Tibial nerve (tissue), 4 donors: ENCODE measurements at regions not wholly inside any gene's neighbourhood (a gene's known extent, or its start where the extent isn't known, plus 50 kb on each side); places are given as distances from the start of the nearest gene placed in this dataset.
A peak's percentile ranks its signal among the peaks of the same experiment; 100 is the strongest.

ENCODE experiments used
- DNase-seq, 2 donors: peaks; one replicate each; pipeline ENCODE4 v3.0.0-alpha.2; 2019; ENCODE audit warnings: low spot score in 2 of 2
- H3K27ac ChIP-seq, 4 donors: fragments of 200-600 bp; sonication (generic) in 3 of 4; one replicate each; pipeline ENCODE4 v1.5.1; 2017 to 2019; ENCODE audit warnings: mild to moderate bottlenecking in 1 of 4
- H3K27me3 ChIP-seq, 2 donors: fragments of 200-600 bp; sonication (generic) in 1 of 2; one replicate each; pipeline versions ENCODE4 v1.5.1 to v1.6.0; 2017 to 2019
- H3K36me3 ChIP-seq, 3 donors: fragments of 200-600 bp; sonication (generic); one replicate each; pipeline ENCODE4 v1.5.1; 2018 to 2019
- H3K4me1 ChIP-seq, 4 donors: fragments of 200-600 bp; sonication (generic) in 3 of 4; one replicate each; pipeline ENCODE4 v1.5.1; 2017 to 2019
- H3K4me3 ChIP-seq, 4 donors: fragments of 200-600 bp; sonication (generic) in 3 of 4; one replicate each; pipeline ENCODE4 v1.5.1; 2017 to 2019; ENCODE audit warnings: mild to moderate bottlenecking in 1 of 4, moderate library complexity in 1 of 4
- H3K9me3 ChIP-seq, 4 donors: fragments of 200-600 bp; sonication (generic) in 3 of 4; one replicate each; pipeline ENCODE4 v1.5.1; 2017 to 2019
- EP300 ChIP-seq, 2 donors: sonication (generic); formaldehyde crosslinking; IDR thresholded peaks; one replicate each; pipeline ENCODE4 v1.6.1; 2017; ENCODE audit warnings: antibody characterized with exemption in 2 of 2, mild to moderate bottlenecking in 1 of 2
- POLR2A ChIP-seq, 2 donors: fragments of 450-650 bp; IDR thresholded peaks; one replicate each; pipeline ENCODE4 v1.6.1; 2017; ENCODE audit warnings: antibody characterized with exemption in 2 of 2, mild to moderate bottlenecking in 2 of 2, moderate library complexity in 2 of 2
- WGBS, 2 donors: methylation state at CpG; one replicate each; pipeline ENCODE4 v1.1.5; 2018; 5-methylcytosine and 5-hydroxymethylcytosine counted together
- TF ChIP-seq, protein P1 (sequence below), 5 experiments: fragments of 200-600 bp in 3 of 5; fragments of 450-650 bp in 2 of 5; sonication (generic) in 3 of 5; IDR thresholded peaks; one replicate each; pipeline ENCODE4 v1.5.1; 2016 to 2019; ENCODE audit warnings: antibody characterized with exemption in 5 of 5, mild to moderate bottlenecking in 3 of 5, moderate library complexity in 2 of 5

DNA sequence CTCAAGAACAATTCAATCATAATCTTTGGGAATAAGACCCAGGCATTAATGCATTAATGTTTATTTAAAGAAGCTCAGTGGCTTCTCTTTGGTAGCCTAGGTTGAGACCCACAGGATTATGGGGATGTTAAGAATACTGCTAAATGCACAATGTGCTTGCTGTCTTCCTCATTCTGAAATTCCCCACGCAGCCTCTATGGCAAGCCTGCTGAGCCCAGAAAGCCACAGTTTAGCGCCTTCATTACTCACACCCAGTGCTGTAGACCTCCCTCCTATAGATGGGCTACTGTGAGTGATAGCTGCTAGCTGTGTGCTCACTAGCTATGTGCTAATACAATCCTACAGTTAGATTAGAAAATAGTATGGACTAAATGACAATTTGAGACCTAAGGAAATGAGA, 90.6 kb downstream of the TNFSF13B start:
- no peak overlapping the region for H3K4me3 ChIP-seq
- no peaks in the 10 kb centered on the region for H3K4me1 ChIP-seq
- no peak overlapping the region for H3K27ac ChIP-seq
- 61 to 82% methylated on average over 2 of the region's 2 CpGs for WGBS, 2 donors
- TF ChIP-seq, protein P1, sequence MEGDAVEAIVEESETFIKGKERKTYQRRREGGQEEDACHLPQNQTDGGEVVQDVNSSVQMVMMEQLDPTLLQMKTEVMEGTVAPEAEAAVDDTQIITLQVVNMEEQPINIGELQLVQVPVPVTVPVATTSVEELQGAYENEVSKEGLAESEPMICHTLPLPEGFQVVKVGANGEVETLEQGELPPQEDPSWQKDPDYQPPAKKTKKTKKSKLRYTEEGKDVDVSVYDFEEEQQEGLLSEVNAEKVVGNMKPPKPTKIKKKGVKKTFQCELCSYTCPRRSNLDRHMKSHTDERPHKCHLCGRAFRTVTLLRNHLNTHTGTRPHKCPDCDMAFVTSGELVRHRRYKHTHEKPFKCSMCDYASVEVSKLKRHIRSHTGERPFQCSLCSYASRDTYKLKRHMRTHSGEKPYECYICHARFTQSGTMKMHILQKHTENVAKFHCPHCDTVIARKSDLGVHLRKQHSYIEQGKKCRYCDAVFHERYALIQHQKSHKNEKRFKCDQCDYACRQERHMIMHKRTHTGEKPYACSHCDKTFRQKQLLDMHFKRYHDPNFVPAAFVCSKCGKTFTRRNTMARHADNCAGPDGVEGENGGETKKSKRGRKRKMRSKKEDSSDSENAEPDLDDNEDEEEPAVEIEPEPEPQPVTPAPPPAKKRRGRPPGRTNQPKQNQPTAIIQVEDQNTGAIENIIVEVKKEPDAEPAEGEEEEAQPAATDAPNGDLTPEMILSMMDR (IDR thresholded peaks at IDR 0.05): no peak
- TF ChIP-seq POLR2A (IDR thresholded peaks at IDR 0.05) (no peak), EP300 (IDR thresholded peaks at IDR 0.05) (no peak)
- no peaks in the 10 kb centered on the region for H3K36me3 ChIP-seq
- no peaks in the 10 kb centered on the region for H3K27me3 ChIP-seq
- no peak for DNase-seq
- H3K9me3 ChIP-seq: no peaks in the 10 kb centered on the region

DNA sequence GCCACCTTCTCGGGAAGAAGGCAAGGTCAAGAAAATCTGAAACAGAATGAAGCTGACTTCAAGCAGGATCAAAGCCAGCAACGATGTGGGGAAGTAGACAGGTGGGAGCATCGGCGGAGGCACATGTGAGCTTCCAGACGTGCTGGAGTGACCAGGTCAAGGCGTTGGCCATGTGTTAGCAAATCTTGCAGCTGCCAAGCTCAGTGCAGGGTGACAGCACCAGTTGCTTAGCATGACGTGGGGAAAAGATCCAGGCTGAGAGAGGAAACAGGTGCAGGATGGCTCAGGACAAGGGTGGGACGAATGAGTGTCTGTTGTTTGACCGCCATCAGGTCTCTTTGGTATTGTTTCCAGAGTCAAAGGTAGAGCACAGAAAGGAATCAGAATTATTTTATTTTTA, 92.3 kb downstream of the TNFSF13B start:
- no peak for DNase-seq
- no peaks in the 10 kb centered on the region for H3K4me1 ChIP-seq
- H3K27ac ChIP-seq: no peak overlapping the region
- 58 to 62% methylated on average over 9 of the region's 9 CpGs for WGBS, 2 donors
- TF ChIP-seq EP300 (IDR thresholded peaks at IDR 0.05) (no peak), POLR2A (IDR thresholded peaks at IDR 0.05) (no peak)
- TF ChIP-seq, protein P1 (IDR thresholded peaks at IDR 0.05): no peak
- no peaks in the 10 kb centered on the region for H3K9me3 ChIP-seq
- H3K36me3 ChIP-seq: no peaks in the 10 kb centered on the region
- H3K27me3 ChIP-seq: no peaks in the 10 kb centered on the region
- no peak overlapping the region for H3K4me3 ChIP-seq

DNA sequence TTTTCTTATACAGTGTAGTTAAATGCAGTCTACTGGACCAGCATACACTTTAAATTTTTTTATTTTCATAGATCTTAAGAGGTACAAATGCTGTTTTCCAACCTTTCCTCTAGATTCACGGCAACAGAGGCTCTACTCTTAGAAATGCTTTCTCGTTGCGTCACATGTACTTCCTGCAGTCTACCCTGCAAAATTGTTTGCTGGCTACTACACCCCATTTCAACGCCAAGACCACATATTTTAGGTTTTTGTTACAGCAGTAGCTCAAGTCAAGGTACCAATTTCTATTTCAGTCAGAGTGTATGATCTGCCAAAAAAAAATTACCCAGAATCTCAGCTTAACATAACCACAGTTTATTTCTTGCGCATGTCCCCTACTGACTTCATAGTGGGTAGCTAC, 94.1 kb downstream of the TNFSF13B start:
- no peaks in the 10 kb centered on the region for H3K36me3 ChIP-seq
- H3K4me1 ChIP-seq: no peaks in the 10 kb centered on the region
- H3K27ac ChIP-seq: no peak overlapping the region
- no peaks in the 10 kb centered on the region for H3K9me3 ChIP-seq
- no peak overlapping the region for H3K4me3 ChIP-seq
- no peaks in the 10 kb centered on the region for H3K27me3 ChIP-seq
- 87 to 90% methylated on average over 5 of the region's 5 CpGs for WGBS, 2 donors
- TF ChIP-seq POLR2A (IDR thresholded peaks at IDR 0.05): no peak
- TF ChIP-seq EP300 (IDR thresholded peaks at IDR 0.05): no peak
- TF ChIP-seq, protein P1 (IDR thresholded peaks at IDR 0.05): no peak
- DNase-seq: no peak

DNA sequence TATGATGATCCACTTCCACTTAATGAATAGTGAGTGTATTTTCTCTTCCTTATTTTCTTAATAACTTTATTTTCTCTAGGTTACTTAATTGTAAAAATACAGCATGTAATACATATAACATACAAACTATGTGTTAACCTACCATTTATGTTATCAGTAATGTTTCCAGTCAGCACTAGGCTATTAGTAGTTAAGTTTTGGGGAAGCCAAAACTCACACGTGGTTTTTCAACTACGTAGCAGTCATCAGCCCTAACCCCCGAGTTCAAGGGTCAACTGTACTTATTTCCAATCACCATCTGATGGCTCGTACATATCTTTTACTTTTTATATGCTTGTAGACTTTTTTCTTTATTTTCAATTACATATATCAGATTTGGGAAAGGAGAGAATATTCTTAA, 95.7 kb downstream of the TNFSF13B start:
- WGBS, 2 donors: 31 to 40% methylated on average over 4 of the region's 4 CpGs
- no peak for DNase-seq
- H3K36me3 ChIP-seq: no peaks in the 10 kb centered on the region
- TF ChIP-seq POLR2A (IDR thresholded peaks at IDR 0.05) (no peak), EP300 (IDR thresholded peaks at IDR 0.05) (no peak)
- TF ChIP-seq, protein P1 (IDR thresholded peaks at IDR 0.05): no peak
- H3K27ac ChIP-seq: no peak overlapping the region
- H3K4me3 ChIP-seq: no peak overlapping the region
- H3K4me1 ChIP-seq: no peaks in the 10 kb centered on the region
- no peaks in the 10 kb centered on the region for H3K27me3 ChIP-seq
- no peaks in the 10 kb centered on the region for H3K9me3 ChIP-seq

DNA sequence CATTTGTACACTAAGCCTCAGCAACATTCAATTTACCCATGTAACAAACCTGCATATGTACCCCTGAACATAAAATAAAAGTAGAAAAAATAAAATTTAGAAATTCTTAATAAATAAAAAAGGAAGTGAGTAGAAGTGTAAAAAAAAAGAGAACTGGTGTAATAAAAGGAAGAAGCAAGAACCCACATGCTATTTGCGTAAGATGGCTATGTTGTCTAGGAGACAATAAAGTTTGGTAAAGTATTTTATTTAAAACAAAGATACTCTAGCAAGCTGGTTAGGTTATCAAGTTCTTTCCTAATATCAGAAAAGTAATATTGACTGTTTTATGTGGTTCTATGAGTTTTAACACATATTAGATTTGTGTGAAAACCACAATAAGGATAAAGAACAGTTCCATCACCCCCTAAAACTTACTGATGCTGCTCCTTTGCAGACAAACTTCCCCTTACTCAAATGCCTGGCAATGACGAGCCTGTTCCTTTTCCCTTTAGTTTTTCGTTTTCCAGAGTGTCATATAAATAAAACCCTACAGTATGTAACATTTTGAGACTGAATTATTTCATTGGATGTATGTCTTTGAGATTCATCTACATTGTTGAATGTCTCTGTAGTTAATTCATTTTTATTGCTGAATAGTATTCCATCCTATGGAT, 98.9 kb downstream of the TNFSF13B start:
- H3K9me3 ChIP-seq: no peaks in the 10 kb centered on the region
- WGBS, 2 donors: 70 to 80% methylated on average over 3 of the region's 3 CpGs
- peak overlapping the region in 1 of 4 donors; percentile 28 for H3K27ac ChIP-seq
- no peak overlapping the region for H3K4me3 ChIP-seq
- H3K27me3 ChIP-seq: no peaks in the 10 kb centered on the region
- DNase-seq: no peak
- TF ChIP-seq EP300 (IDR thresholded peaks at IDR 0.05): no peak
- TF ChIP-seq, protein P1 (IDR thresholded peaks at IDR 0.05): no peak
- TF ChIP-seq POLR2A (IDR thresholded peaks at IDR 0.05): no peak
- no peaks in the 10 kb centered on the region for H3K4me1 ChIP-seq
- no peaks in the 10 kb centered on the region for H3K36me3 ChIP-seq
